ENCODE measurements at regions not wholly inside any gene's neighbourhood (a gene's known extent, or its start where the extent isn't known, plus 50 kb on each side); places are given as distances from the start of the nearest gene placed in this dataset.
"Not testable (repeated sequence)": the region's sequence is repeated elsewhere in the genome, so short reads cannot be mapped to it uniquely, and the experiment has no call there.

GRCh38 chr17:34066528-34066927 lies 188.6 kb upstream of the CCL2 start:
- Histone ChIP-seq H3K4me3 (ENCODE audit: low read length) (no peak overlapping the region), H3K4me1 (ENCODE audit: control insufficient read depth, insufficient read depth, low read length) (no peaks in the 10 kb centered on the region), H3K27ac (ENCODE audit: low read length) (no peak overlapping the region), H3K9me3 (ENCODE audit: control insufficient read depth, low read length) (no peaks in the 10 kb centered on the region), H3K27me3 (ENCODE audit: control insufficient read depth, insufficient read depth) (no peaks in the 10 kb centered on the region)
- 78% methylated on average over 3 of the region's 3 CpGs for WGBS
- DNase-seq, result no peak
- intact Hi-C loops (cut with DNase I), result no loop called here
- no peak for ATAC-seq

GRCh38 chr17:34067011-34067410 lies 188.1 kb upstream of the CCL2 start:
- 80% methylated on average over 2 of the region's 2 CpGs for WGBS
- H3K4me1 ChIP-seq (ENCODE audit: control insufficient read depth, insufficient read depth, low read length), result no peaks in the 10 kb centered on the region

GRCh38 chr17:34068571-34068970 lies 186.5 kb upstream of the CCL2 start:
- Histone ChIP-seq H3K9me3 (ENCODE audit: control insufficient read depth, low read length) (peaks cover 1% of the 10 kb centered on the region), H3K4me1 (ENCODE audit: control insufficient read depth, insufficient read depth, low read length) (no peaks in the 10 kb centered on the region), H3K4me3 (ENCODE audit: low read length) (no peak overlapping the region), H3K27ac (ENCODE audit: low read length) (no peak overlapping the region), H3K27me3 (ENCODE audit: control insufficient read depth, insufficient read depth) (no peaks in the 10 kb centered on the region)
- 51% methylated on average over 1 of the region's 1 CpG for WGBS
- DNase-seq (no peak), ATAC-seq (no peak)
- intact Hi-C loops (cut with DNase I), result no loop called here

More at GRCh38 chr17:34067011-34067410, 188.1 kb upstream of the CCL2 start:
- H3K9me3 ChIP-seq (ENCODE audit: control insufficient read depth, low read length), result peaks cover 1% of the 10 kb centered on the region
- ATAC-seq (no peak), DNase-seq (no peak)
- no peak overlapping the region for H3K27ac ChIP-seq (ENCODE audit: low read length)
- no peak overlapping the region for H3K4me3 ChIP-seq (ENCODE audit: low read length)
- H3K27me3 ChIP-seq (ENCODE audit: control insufficient read depth, insufficient read depth), result no peaks in the 10 kb centered on the region
- intact Hi-C loops (cut with DNase I), result no loop called here

GRCh38 chr17:34070712-34071111 lies 184.4 kb upstream of the CCL2 start:
- Histone ChIP-seq H3K27me3 (ENCODE audit: control insufficient read depth, insufficient read depth) (no peaks in the 10 kb centered on the region), H3K4me1 (ENCODE audit: control insufficient read depth, insufficient read depth, low read length) (no peaks in the 10 kb centered on the region), H3K4me3 (ENCODE audit: low read length) (no peak overlapping the region), H3K9me3 (ENCODE audit: control insufficient read depth, low read length) (peaks cover 1% of the 10 kb centered on the region), H3K27ac (ENCODE audit: low read length) (no peak overlapping the region)
- ATAC-seq (no peak), DNase-seq (no peak)
- intact Hi-C loops (cut with DNase I), result no loop called here
- 50% methylated on average over 4 of the region's 4 CpGs for WGBS

GRCh38 chr17:34071886-34072420 lies 183.1 kb upstream of the CCL2 start:
- no peak for ATAC-seq
- Histone ChIP-seq H3K27me3 (ENCODE audit: control insufficient read depth, insufficient read depth) (no peaks in the 10 kb centered on the region), H3K9me3 (ENCODE audit: control insufficient read depth, low read length) (peaks cover 1% of the 10 kb centered on the region), H3K4me3 (ENCODE audit: low read length) (no peak overlapping the region), H3K4me1 (ENCODE audit: control insufficient read depth, insufficient read depth, low read length) (no peaks in the 10 kb centered on the region), H3K27ac (ENCODE audit: low read length) (no peak overlapping the region)
- DNase-seq, result no peak
- 72% methylated on average over 11 of the region's 11 CpGs for WGBS
- intact Hi-C loops (cut with DNase I), result no loop called here

- H3K27ac ChIP-seq (ENCODE audit: low read length), result no peak overlapping the region
- H3K4me3 ChIP-seq (ENCODE audit: low read length), result no peak overlapping the region
- no peaks in the 10 kb centered on the region for H3K4me1 ChIP-seq (ENCODE audit: control insufficient read depth, insufficient read depth, low read length)
- WGBS, result 90% methylated on average over 5 of the region's 5 CpGs
- no peak for DNase-seq
- H3K27me3 ChIP-seq (ENCODE audit: control insufficient read depth, insufficient read depth), result no peaks in the 10 kb centered on the region
- intact Hi-C loops (cut with DNase I), result no loop called here
- ATAC-seq, result no peak
- peaks cover 1% of the 10 kb centered on the region for H3K9me3 ChIP-seq (ENCODE audit: control insufficient read depth, low read length)
Measured at GRCh38 chr17:34075076-34075475, 180.0 kb upstream of the CCL2 start.

- no peak overlapping the region for H3K4me3 ChIP-seq (ENCODE audit: low read length)
- ATAC-seq, result no peak
- 57% methylated on average over 16 of the region's 16 CpGs for WGBS
- no peaks in the 10 kb centered on the region for H3K9me3 ChIP-seq (ENCODE audit: control insufficient read depth, low read length)
- no peak overlapping the region for H3K27ac ChIP-seq (ENCODE audit: low read length)
- no peak for DNase-seq
- H3K4me1 ChIP-seq (ENCODE audit: control insufficient read depth, insufficient read depth, low read length), result no peaks in the 10 kb centered on the region
- H3K27me3 ChIP-seq (ENCODE audit: control insufficient read depth, insufficient read depth), result no peaks in the 10 kb centered on the region
- intact Hi-C loops (cut with DNase I), result no loop called here
Measured at GRCh38 chr17:34076743-34077631, 178.1 kb upstream of the CCL2 start.

- Histone ChIP-seq H3K27me3 (ENCODE audit: control insufficient read depth, insufficient read depth) (no peaks in the 10 kb centered on the region), H3K27ac (ENCODE audit: low read length) (no peak overlapping the region), H3K4me3 (ENCODE audit: low read length) (no peak overlapping the region), H3K4me1 (ENCODE audit: control insufficient read depth, insufficient read depth, low read length) (no peaks in the 10 kb centered on the region), H3K9me3 (ENCODE audit: control insufficient read depth, low read length) (no peaks in the 10 kb centered on the region)
- WGBS, result 60% methylated on average over 3 of the region's 3 CpGs
- intact Hi-C loops (cut with DNase I), result no loop called here
- DNase-seq (no peak), ATAC-seq (no peak)
Measured at GRCh38 chr17:34081269-34081668, 173.8 kb upstream of the CCL2 start.

GRCh38 chr17:34082404-34082803 lies 172.7 kb upstream of the CCL2 start:
- Histone ChIP-seq H3K27me3 (ENCODE audit: control insufficient read depth, insufficient read depth) (no peaks in the 10 kb centered on the region), H3K9me3 (ENCODE audit: control insufficient read depth, low read length) (no peaks in the 10 kb centered on the region), H3K27ac (ENCODE audit: low read length) (no peak overlapping the region), H3K4me3 (ENCODE audit: low read length) (no peak overlapping the region), H3K4me1 (ENCODE audit: control insufficient read depth, insufficient read depth, low read length) (no peaks in the 10 kb centered on the region)
- no peak for DNase-seq
- intact Hi-C loops (cut with DNase I), result no loop called here
- WGBS, result 65% methylated on average over 3 of the region's 3 CpGs
- ATAC-seq, result no peak

- WGBS, result 94% methylated on average over 5 of the region's 5 CpGs
- H3K4me3 ChIP-seq (ENCODE audit: low read length); DNase-seq; H3K4me1 ChIP-seq (ENCODE audit: control insufficient read depth, insufficient read depth, low read length); H3K27ac ChIP-seq (ENCODE audit: low read length); H3K9me3 ChIP-seq (ENCODE audit: control insufficient read depth, low read length); intact Hi-C loops (cut with DNase I); H3K27me3 ChIP-seq (ENCODE audit: control insufficient read depth, insufficient read depth); ATAC-seq: not testable (repeated sequence)
Measured at GRCh38 chr17:34089042-34089441, 166.0 kb upstream of the CCL2 start.

GRCh38 chr17:34090593-34090992 lies 164.5 kb upstream of the CCL2 start:
- Histone ChIP-seq H3K27ac (ENCODE audit: low read length) (no peak overlapping the region), H3K9me3 (ENCODE audit: control insufficient read depth, low read length) (no peaks in the 10 kb centered on the region), H3K4me1 (ENCODE audit: control insufficient read depth, insufficient read depth, low read length) (no peaks in the 10 kb centered on the region), H3K27me3 (ENCODE audit: control insufficient read depth, insufficient read depth) (no peaks in the 10 kb centered on the region), H3K4me3 (ENCODE audit: low read length) (no peak overlapping the region)
- intact Hi-C loops (cut with DNase I), result no loop called here
- WGBS, result 98% methylated on average over 1 of the region's 1 CpG
- DNase-seq, result no peak
- no peak for ATAC-seq
